ENCODE measurements at regions not wholly inside any gene's neighbourhood (a gene's known extent, or its start where the extent isn't known, plus 50 kb on each side); places are given as distances from the start of the nearest gene placed in this dataset.
A peak's percentile ranks its signal among the peaks of the same experiment; 100 is the strongest.

DNA sequence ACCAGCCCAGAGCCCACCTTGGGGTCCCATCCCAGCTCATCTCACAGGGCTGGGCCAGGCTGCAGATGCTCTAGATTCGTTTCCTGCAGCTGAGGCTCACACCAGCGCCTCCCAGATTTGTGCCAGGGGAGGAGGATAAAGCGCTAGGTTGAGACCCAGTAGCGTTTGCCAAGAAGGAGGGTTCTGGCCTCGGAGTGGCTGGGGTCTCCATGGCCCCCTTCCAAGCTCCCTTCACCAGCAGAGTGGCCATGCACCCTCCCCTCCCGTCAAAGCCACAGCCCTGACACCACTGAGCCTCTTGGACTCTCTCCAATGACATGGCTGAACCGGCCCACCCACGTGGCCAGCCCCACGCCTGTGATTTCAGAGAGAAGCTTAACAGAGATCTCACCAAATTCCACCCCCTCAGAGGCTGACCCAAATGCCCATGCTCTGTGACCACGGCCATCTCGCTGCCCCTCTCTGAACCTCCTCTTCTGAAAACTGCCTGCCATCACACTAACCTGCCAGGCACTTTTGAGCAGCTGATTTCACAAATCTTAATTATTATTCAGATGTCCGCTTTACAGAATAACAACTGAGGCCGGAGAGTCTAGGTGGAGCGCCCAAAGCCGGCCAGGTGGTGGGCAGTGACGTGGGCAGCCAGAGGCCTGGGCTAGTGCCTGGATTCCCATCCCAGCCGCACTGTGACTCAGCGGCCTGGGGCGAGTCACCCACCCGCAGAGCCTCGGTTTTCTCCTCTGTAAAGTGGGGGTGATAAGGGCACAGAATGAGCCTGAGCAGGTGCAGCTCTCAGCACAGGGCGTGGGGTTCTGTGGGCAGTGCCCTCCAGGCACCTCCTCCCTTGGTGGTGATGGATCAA, 155.7 kb downstream of the C9orf50 start:
- Mint-ChIP-seq H3K27me3 (no peaks in the 10 kb centered on the region), H3K9me3 (peaks cover 0 to 2% (median 0%) of the 10 kb centered on the region in 8 donors)
- POLR2A ChIA-PET (ENCODE audit: partially characterized antibody) = interaction anchor here (0.6 to 2.3 kb wide), 6 partner anchors 18 to 56 kb away, joined by 3 to 8 read pairs (median 4); no protein-coding TSS in a partner anchor

DNA sequence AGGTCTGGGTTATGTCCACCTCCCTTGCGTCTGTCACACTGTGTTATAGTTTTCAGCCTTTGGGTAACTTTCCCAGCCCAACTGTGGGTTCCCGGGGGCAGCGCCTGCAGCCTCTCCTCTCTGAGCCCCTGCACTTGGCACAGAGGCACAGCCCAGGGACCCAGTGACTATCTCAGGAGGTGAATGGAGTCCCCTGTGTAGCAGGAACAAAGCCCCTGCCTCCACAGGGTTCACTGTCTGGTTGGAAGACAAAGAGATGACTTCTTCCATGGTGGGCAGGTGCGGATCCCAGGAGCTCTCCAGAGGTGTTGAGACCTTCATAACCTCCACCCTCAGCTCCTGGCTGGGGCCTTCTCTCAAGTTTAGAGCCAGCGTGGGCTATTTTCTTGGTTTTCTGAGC, 156.9 kb downstream of the C9orf50 start:
- ChIA-PET CTCF (ENCODE audit: partially characterized antibody) (interaction anchor here (1.4 kb wide), 1 partner anchor 22 kb away, joined by 3 read pairs; no protein-coding TSS in a partner anchor), POLR2A (ENCODE audit: partially characterized antibody) (interaction anchor here (1.0 to 2.3 kb wide), 5 partner anchors 16 to 290 kb away, joined by 3 to 8 read pairs (median 4); no protein-coding TSS in a partner anchor)
- DNase-seq = no peak
- Mint-ChIP-seq H3K27ac (peak overlapping the region in 2 of 7 donors; percentile 23 to 69), H3K36me3 (no peaks in the 10 kb centered on the region), H3K4me1 (peaks cover 4 to 26% (median 16%) of the 10 kb centered on the region in 4 donors), H3K27me3 (no peaks in the 10 kb centered on the region), H3K4me3 (no peak overlapping the region), H3K9me3 (peaks cover 0 to 2% (median 0%) of the 10 kb centered on the region in 8 donors)
- H3K4me1 ChIP-seq (ENCODE audit: insufficient read depth, low read length) = peaks cover 22% of the 10 kb centered on the region
- H3K9me3 ChIP-seq (ENCODE audit: control insufficient read depth in 1 of 2, low read length in 2 of 2) = no peaks in the 10 kb centered on the region
- H3K36me3 ChIP-seq (ENCODE audit: insufficient read depth, low read length) = no peaks in the 10 kb centered on the region
- H3K4me3 ChIP-seq (ENCODE audit: low read length in 2 of 2) = no peak overlapping the region
- H3K27me3 ChIP-seq (ENCODE audit: insufficient read depth, low read length) = no peaks in the 10 kb centered on the region
- no peak overlapping the region for H3K27ac ChIP-seq (ENCODE audit: low read depth, low read length)
- intact Hi-C loops (cut with micrococcal nuclease) = no loop called here

More for the DNA sequence above, 155.7 kb downstream of the C9orf50 start:
- H3K4me1 Mint-ChIP-seq = peaks cover 4 to 18% (median 11%) of the 10 kb centered on the region in 4 donors
- Histone ChIP-seq H3K27ac (ENCODE audit: low read depth, low read length) (no peak overlapping the region), H3K36me3 (ENCODE audit: insufficient read depth, low read length) (no peaks in the 10 kb centered on the region), H3K4me3 (ENCODE audit: low read length in 2 of 2) (no peak overlapping the region), H3K27me3 (ENCODE audit: insufficient read depth, low read length) (no peaks in the 10 kb centered on the region), H3K9me3 (ENCODE audit: control insufficient read depth in 1 of 2, low read length in 2 of 2) (no peaks in the 10 kb centered on the region), H3K4me1 (ENCODE audit: insufficient read depth, low read length) (peaks cover 10% of the 10 kb centered on the region)
- intact Hi-C loops (cut with micrococcal nuclease) = no loop called here
- H3K27ac Mint-ChIP-seq = peak overlapping the region in 4 of 7 donors; percentile 35 to 79 (median 50)
- no peak overlapping the region for H3K4me3 Mint-ChIP-seq
- DNase-seq = peak in 1 of 5 donors; percentile 11
- no peaks in the 10 kb centered on the region for H3K36me3 Mint-ChIP-seq
- CTCF ChIA-PET (ENCODE audit: partially characterized antibody) = interaction anchor here (1.0 to 1.4 kb wide), 3 partner anchors 21 to 333 kb away, joined by 3 read pairs; no protein-coding TSS in a partner anchor

DNA sequence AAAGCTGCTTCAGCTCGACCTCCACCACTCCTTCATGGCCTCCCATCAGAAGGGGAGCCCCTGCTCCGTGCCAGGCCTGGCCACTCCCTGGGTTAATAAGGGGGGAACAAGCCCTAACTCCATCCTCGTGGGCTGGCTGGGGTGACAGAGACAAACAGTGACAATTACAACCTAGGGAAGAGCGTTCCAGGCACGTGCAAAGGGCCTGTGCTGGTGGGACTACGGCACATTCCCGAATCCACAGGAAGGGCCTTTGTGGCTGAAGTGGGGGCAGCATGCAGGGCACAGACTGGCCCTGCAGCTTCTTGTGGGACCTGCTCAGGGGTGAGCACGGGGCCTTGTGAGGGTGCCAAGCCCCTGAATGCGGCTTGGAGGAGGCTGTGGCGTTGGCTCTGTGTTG, 157.4 kb downstream of the C9orf50 start:
- Histone ChIP-seq H3K27ac (ENCODE audit: low read depth, low read length) (no peak overlapping the region), H3K27me3 (ENCODE audit: insufficient read depth, low read length) (no peaks in the 10 kb centered on the region), H3K4me1 (ENCODE audit: insufficient read depth, low read length) (peaks cover 27% of the 10 kb centered on the region), H3K36me3 (ENCODE audit: insufficient read depth, low read length) (no peaks in the 10 kb centered on the region), H3K4me3 (ENCODE audit: low read length in 2 of 2) (no peak overlapping the region), H3K9me3 (ENCODE audit: control insufficient read depth in 1 of 2, low read length in 2 of 2) (no peaks in the 10 kb centered on the region)
- no peaks in the 10 kb centered on the region for H3K36me3 Mint-ChIP-seq
- peaks cover 4 to 31% (median 20%) of the 10 kb centered on the region in 4 donors for H3K4me1 Mint-ChIP-seq
- H3K27me3 Mint-ChIP-seq = no peaks in the 10 kb centered on the region
- no peak for DNase-seq
- POLR2A ChIA-PET (ENCODE audit: partially characterized antibody) = interaction anchor here (1.0 to 2.3 kb wide), 5 partner anchors 16 to 289 kb away, joined by 3 to 8 read pairs (median 4); no protein-coding TSS in a partner anchor
- no peak overlapping the region for H3K4me3 Mint-ChIP-seq
- H3K9me3 Mint-ChIP-seq = peaks cover 0 to 2% (median 0%) of the 10 kb centered on the region in 8 donors
- CTCF ChIA-PET (ENCODE audit: partially characterized antibody) = interaction anchor here (1.4 kb wide), 1 partner anchor 23 kb away, joined by 3 read pairs; no protein-coding TSS in a partner anchor
- peak overlapping the region in 4 of 7 donors; percentile 41 to 62 (median 58) for H3K27ac Mint-ChIP-seq
- intact Hi-C loops (cut with micrococcal nuclease) = no loop called here

DNA sequence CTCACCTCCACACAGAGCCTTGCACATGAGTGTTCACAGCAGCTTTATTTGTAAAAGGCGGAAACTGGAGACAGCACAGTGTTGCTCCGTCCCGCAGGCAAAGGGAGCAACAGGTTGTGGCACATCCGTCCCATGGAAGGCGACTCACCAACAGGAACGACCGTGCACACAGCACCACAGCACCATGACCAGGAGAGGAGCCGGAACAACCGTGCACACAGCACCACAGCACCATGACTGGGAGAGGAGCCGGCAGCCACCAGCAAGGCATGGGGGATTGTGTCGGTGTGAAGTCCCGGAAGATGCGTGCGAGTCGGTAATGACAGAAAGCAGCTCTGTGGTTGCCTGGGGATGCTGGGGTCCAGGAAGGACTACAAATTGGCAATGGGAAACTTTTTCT, 158.5 kb downstream of the C9orf50 start:
- H3K27ac ChIP-seq (ENCODE audit: low read depth, low read length) = no peak overlapping the region
- Mint-ChIP-seq H3K4me3 (no peak overlapping the region), H3K4me1 (peaks cover 11 to 41% (median 27%) of the 10 kb centered on the region in 4 donors), H3K9me3 (no peaks in the 10 kb centered on the region), H3K27me3 (no peaks in the 10 kb centered on the region), H3K36me3 (no peaks in the 10 kb centered on the region), H3K27ac (peak overlapping the region in 4 of 7 donors; percentile 7 to 70 (median 58))
- peaks cover 39% of the 10 kb centered on the region for H3K4me1 ChIP-seq (ENCODE audit: insufficient read depth, low read length)
- H3K36me3 ChIP-seq (ENCODE audit: insufficient read depth, low read length) = no peaks in the 10 kb centered on the region
- intact Hi-C loops (cut with micrococcal nuclease) = no loop called here
- ChIA-PET POLR2A (ENCODE audit: partially characterized antibody) (interaction anchor here (1.0 to 4.9 kb wide), 2 partner anchors 21 to 25 kb away, joined by 3 to 85 read pairs; no protein-coding TSS in a partner anchor), CTCF (ENCODE audit: partially characterized antibody) (interaction anchor here (1.3 kb wide), 1 partner anchor 331 kb away, joined by 4 read pairs; no protein-coding TSS in a partner anchor)
- DNase-seq = no peak
- H3K4me3 ChIP-seq (ENCODE audit: low read length in 2 of 2) = no peak overlapping the region
- H3K9me3 ChIP-seq (ENCODE audit: control insufficient read depth in 1 of 2, low read length in 2 of 2) = no peaks in the 10 kb centered on the region
- no peaks in the 10 kb centered on the region for H3K27me3 ChIP-seq (ENCODE audit: insufficient read depth, low read length)

DNA sequence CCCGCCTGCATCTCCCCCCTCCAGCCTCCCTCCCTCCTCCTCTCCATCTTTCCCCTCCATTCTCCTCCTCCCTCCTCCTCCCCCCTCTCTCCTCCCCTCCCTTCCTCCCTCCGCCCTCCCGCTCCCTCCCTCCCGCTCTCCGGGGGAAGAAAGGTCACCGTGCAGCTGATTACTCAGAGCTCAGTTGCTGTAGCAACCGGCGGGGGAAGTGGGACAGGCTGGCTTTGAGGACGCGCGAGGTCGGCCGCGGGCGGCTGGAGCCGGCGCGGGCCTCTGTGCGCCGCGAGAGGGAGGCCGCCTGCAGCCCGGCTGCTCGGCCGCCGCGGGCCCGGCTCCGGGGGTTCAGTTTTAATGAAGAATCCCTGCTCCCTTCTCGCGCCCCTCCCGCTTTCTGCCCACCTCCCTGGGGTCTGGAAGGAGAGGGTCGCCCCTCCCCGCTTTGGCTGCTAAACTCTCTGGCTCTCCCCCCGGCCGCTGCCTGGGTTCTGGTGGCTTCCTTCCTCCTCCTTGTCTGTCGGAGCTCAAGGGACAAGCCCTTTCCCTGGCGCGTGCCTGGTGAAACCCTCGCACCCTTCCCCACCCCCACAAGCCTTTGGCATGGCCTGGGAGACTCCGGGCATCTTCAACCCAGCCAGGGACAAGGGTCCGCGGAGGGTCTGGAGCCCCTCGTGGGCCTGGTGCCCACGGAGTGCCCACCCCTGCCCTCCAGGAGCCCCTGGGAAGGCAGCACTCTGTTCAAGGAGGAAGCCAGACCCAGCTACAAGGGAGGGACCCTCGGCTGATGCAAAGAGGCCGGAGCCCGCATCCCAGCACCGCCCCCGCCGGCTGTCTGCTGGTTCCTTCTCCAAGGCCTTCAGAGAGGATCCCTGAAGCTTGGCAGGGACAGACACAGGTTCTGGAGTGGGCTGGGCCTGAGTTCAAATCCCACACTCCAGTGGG, 160.3 kb downstream of the C9orf50 start:
- Histone ChIP-seq H3K9me3 (ENCODE audit: control insufficient read depth in 1 of 2, low read length in 2 of 2) (no peaks in the 10 kb centered on the region), H3K4me3 (ENCODE audit: low read length in 2 of 2) (peak overlapping the region in 1 of 2 donors; percentile 47), H3K27me3 (ENCODE audit: insufficient read depth, low read length) (no peaks in the 10 kb centered on the region), H3K4me1 (ENCODE audit: insufficient read depth, low read length) (peaks cover 54% of the 10 kb centered on the region), H3K36me3 (ENCODE audit: insufficient read depth, low read length) (no peaks in the 10 kb centered on the region), H3K27ac (ENCODE audit: low read depth, low read length) (peak overlapping the region; percentile 84)
- intact Hi-C loops (cut with micrococcal nuclease) = loop anchor here (1.0 kb wide), 3 partner anchors 23 to 47 kb away; no protein-coding TSS in a partner anchor
- Mint-ChIP-seq H3K4me3 (peak overlapping the region; percentile 68 to 81 (median 76)), H3K9me3 (no peaks in the 10 kb centered on the region), H3K27me3 (no peaks in the 10 kb centered on the region), H3K4me1 (peaks cover 29 to 53% (median 42%) of the 10 kb centered on the region in 4 donors), H3K36me3 (no peaks in the 10 kb centered on the region), H3K27ac (peak overlapping the region; percentile 87 to 96 (median 93))
- CTCF ChIA-PET (ENCODE audit: partially characterized antibody) = interaction anchor here (0.6 to 3.7 kb wide), 7 partner anchors 22 to 320 kb away, joined by 3 to 13 read pairs (median 3); partner anchors contain the start of gene IER5L
- peak; percentile 80 to 94 (median 84) for DNase-seq
- POLR2A ChIA-PET (ENCODE audit: partially characterized antibody) = interaction anchor here (0.9 to 4.9 kb wide), 21 partner anchors 9 to 286 kb away, joined by 3 to 85 read pairs (median 10); partner anchors contain the start of genes IER5L and NTMT1

DNA sequence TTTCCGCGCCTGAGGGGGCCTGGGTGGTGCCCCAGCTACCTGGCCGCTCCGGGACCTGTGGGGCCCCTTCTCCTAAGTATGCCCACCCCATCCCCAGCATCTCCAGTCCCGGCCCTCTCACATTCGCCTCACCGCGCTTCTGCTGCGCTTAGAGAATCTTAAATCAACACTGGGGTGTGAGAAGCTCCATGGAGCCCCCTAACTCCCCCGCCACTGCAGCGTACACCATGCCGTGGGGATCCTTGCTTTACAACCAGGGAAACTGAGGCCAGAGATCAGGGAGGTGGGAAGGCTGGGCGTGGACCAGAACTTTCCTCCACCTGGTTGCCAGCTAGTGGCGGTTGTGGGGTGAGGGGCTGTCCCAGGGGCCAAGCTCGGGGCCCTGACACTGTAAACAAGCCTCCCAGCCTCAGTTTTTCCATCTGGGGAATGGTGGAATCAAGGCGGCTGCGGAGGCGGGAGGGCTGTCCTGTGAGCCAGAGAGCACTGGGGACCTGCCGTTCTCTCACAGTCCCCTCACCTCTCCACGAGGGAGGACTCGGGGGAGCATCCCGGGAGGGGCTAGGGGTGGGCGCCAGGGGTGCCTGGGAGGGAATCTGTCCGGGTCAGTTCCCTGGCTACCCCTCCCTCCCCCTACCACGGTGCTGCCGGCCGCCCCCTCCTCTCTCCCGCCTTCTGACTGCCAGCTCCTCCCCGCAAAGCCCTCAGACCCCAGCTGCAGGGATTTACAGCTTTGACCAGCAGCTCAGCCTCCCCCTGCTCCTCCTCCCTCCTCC, 161.2 kb downstream of the C9orf50 start:
- no peaks in the 10 kb centered on the region for H3K36me3 ChIP-seq (ENCODE audit: insufficient read depth, low read length)
- no peaks in the 10 kb centered on the region for H3K9me3 Mint-ChIP-seq
- intact Hi-C loops (cut with micrococcal nuclease) = loop anchor here (1.0 kb wide), 3 partner anchors 22 to 46 kb away; no protein-coding TSS in a partner anchor
- H3K36me3 Mint-ChIP-seq = no peaks in the 10 kb centered on the region
- peak overlapping the region in 6 of 8 donors; percentile 30 to 66 (median 50) for H3K4me3 Mint-ChIP-seq
- H3K4me3 ChIP-seq (ENCODE audit: low read length in 2 of 2) = peak overlapping the region in 1 of 2 donors; percentile 47
- peak overlapping the region; percentile 41 to 96 (median 93) for H3K27ac Mint-ChIP-seq
- ChIA-PET POLR2A (ENCODE audit: partially characterized antibody) (interaction anchor here (0.9 to 4.9 kb wide), 24 partner anchors 8 to 286 kb away, joined by 3 to 85 read pairs (median 8); partner anchors contain the start of genes IER5L and NTMT1), CTCF (ENCODE audit: partially characterized antibody) (interaction anchor here (0.6 to 3.7 kb wide), 6 partner anchors 23 to 320 kb away, joined by 3 to 13 read pairs (median 4); partner anchors contain the start of gene IER5L)
- no peaks in the 10 kb centered on the region for H3K27me3 ChIP-seq (ENCODE audit: insufficient read depth, low read length)
- no peaks in the 10 kb centered on the region for H3K9me3 ChIP-seq (ENCODE audit: control insufficient read depth in 1 of 2, low read length in 2 of 2)
- no peaks in the 10 kb centered on the region for H3K27me3 Mint-ChIP-seq
- H3K4me1 ChIP-seq (ENCODE audit: insufficient read depth, low read length) = peaks cover 56% of the 10 kb centered on the region
- peak overlapping the region; percentile 84 for H3K27ac ChIP-seq (ENCODE audit: low read depth, low read length)
- peak in 2 of 5 donors; percentile 12 to 53 for DNase-seq
- peaks cover 31 to 59% (median 44%) of the 10 kb centered on the region in 4 donors for H3K4me1 Mint-ChIP-seq

Data from CD4-positive, alpha-beta memory T cell (primary cell).